Aorta (tissue), 5 donors: ENCODE measurements at regions not wholly inside any gene's neighbourhood (a gene's known extent, or its start where the extent isn't known, plus 50 kb on each side); places are given as distances from the start of the nearest gene placed in this dataset.
A peak's percentile ranks its signal among the peaks of the same experiment; 100 is the strongest.
"Not testable (repeated sequence)": the region's sequence is repeated elsewhere in the genome, so short reads cannot be mapped to it uniquely, and the experiment has no call there.

ENCODE experiments used
- ATAC-seq: fragments of 200-7000 bp; cut with Tn5 transposase; one replicate; pipeline ENCODE4 v1.9.1; 2022; ENCODE audit warnings: moderate library complexity; ENCODE audit not compliant: low FRiP score
- DNase-seq, 2 donors: peaks; one replicate each; pipeline ENCODE4 v3.0.0-alpha.2; 2020
- H3K27ac ChIP-seq, 2 donors: one replicate each; pipeline ENCODE4 v1.5.1; 2013; ENCODE audit warnings: low read length in 2 of 2, mild to moderate bottlenecking in 2 of 2, moderate library complexity in 2 of 2, control low read depth in 1 of 2, inconsistent platforms in 1 of 2, low read depth in 1 of 2
- H3K27me3 ChIP-seq, 2 donors: one replicate each; pipeline ENCODE4 v1.6.1; 2013; ENCODE audit warnings: control low read depth in 1 of 2, low read length in 1 of 2, mild to moderate bottlenecking in 1 of 2, moderate library complexity in 1 of 2; ENCODE audit not compliant: insufficient read depth in 2 of 2, control insufficient read depth in 1 of 2
- H3K36me3 ChIP-seq, 2 donors: one replicate each; pipeline ENCODE4 v1.6.1; 2013; ENCODE audit warnings: control low read depth in 1 of 2, low read length in 1 of 2, mild to moderate bottlenecking in 1 of 2; ENCODE audit not compliant: insufficient read depth in 2 of 2, control insufficient read depth in 1 of 2
- H3K4me1 ChIP-seq, 2 donors: one replicate each; pipeline ENCODE4 v1.6.1; 2013; ENCODE audit warnings: low read length in 2 of 2, control low read depth in 1 of 2, mild to moderate bottlenecking in 1 of 2, moderate library complexity in 1 of 2; ENCODE audit not compliant: insufficient read depth in 2 of 2, control insufficient read depth in 1 of 2
- H3K4me3 ChIP-seq, 2 donors: one replicate each; pipeline ENCODE4 v1.5.1; 2013; ENCODE audit warnings: low read length in 2 of 2, control low read depth in 1 of 2, mild to moderate bottlenecking in 1 of 2
- H3K9me3 ChIP-seq: one replicate; pipeline ENCODE4 v1.6.1; 2013; ENCODE audit warnings: mild to moderate bottlenecking, low read length; ENCODE audit not compliant: control insufficient read depth
- WGBS, 2 donors: extraction: QIAGEN DNeasy Blood & Tissue Kit; methylation state at CpG; one replicate each; pipeline ENCODE4 v1.1.7; 2013; 5-methylcytosine and 5-hydroxymethylcytosine counted together
- intact Hi-C, 2 donors: fragments of 100-400 bp; cut with DNase I; formaldehyde crosslinking; loops; one replicate each; pipeline versions ENCODE4 v1.14.2 to v1.15.0; 2022
- donor health status: healthy with polysubstance abuse.
- donor health status: Bipolar disorder and iron deficiency.
- donor health status: DM: no; HTN: no; CAD: no.
- donor health status: DM: no; HTN: no; CAD: no.
- donor health status: DM: yes; HTN: yes; CAD: no.

DNA sequence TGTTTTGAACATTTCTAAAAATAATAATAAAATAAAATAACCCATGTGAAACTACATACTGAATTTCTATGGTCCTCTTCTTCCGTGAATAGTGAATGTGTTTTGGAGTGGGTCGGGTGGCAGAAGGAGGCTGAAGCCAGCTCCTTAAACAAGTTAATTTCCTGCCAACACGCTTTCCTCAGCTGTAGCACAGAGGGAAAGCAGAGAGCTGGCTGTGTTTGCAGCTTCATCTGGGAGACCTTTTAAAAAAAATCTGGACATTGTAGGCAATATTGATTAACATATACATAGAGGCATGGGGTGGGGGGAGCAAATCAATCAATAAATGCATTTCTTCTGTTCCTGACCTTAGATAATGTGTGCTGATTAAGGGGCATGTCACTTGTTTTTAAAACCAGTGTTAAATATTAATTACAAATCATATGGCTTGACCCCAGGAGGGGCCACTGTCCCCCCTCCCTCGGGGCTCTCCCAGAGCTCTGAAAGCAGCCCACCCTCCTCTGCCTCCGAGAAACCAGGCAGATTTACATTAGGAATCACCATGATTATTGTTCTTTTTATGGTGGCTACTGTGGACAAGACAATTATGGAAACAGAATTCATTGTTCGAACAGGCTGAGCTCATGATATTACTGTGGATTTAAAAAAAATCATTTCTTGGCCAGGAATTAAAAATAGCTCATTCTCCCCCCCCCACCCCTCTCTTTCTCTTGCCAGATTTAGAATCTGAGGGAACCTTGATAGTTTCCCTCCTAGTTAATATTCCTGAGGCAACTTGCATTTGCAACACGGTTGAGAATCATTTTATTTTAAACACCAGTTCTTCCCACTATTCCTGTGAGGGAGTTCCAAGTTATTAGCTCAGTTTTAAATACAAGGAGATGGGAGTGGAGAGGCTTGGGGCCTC is 100.5 kb upstream of the CARD11 start:
- ATAC-seq = no peak
- WGBS, 2 donors = 6 to 8% methylated on average over 7 of the region's 7 CpGs
- Histone ChIP-seq H3K27ac (no peak overlapping the region), H3K27me3 (no peaks in the 10 kb centered on the region), H3K4me1 (no peaks in the 10 kb centered on the region), H3K4me3 (no peak overlapping the region), H3K36me3 (no peaks in the 10 kb centered on the region), H3K9me3 (no peaks in the 10 kb centered on the region)
- DNase-seq = peak in 1 of 2 donors; percentile 28
- intact Hi-C loops = no loop called here

DNA sequence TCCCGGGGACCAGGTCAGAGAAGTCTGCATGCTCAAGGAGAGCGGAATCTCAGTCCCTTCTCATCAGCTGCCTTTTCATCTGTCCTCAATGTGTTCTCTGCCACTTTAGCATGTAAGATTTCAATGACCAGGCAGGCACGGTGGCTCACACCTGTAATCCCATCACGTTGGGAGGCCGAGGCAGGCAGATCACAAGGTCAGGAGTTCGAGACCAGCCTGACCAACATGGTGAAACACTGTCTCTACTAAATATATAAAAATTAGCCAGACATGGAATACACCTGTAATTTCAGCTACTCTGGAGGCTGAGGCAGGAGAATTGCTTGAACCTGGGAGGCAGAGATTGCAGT is 101.1 kb upstream of the CARD11 start:
- H3K9me3 ChIP-seq, DNase-seq, H3K4me3 ChIP-seq, H3K4me1 ChIP-seq, intact Hi-C loops, H3K36me3 ChIP-seq, H3K27ac ChIP-seq, H3K27me3 ChIP-seq, ATAC-seq: not testable (repeated sequence)
- WGBS, 2 donors = 77 to 80% methylated on average over 6 of the region's 6 CpGs

DNA sequence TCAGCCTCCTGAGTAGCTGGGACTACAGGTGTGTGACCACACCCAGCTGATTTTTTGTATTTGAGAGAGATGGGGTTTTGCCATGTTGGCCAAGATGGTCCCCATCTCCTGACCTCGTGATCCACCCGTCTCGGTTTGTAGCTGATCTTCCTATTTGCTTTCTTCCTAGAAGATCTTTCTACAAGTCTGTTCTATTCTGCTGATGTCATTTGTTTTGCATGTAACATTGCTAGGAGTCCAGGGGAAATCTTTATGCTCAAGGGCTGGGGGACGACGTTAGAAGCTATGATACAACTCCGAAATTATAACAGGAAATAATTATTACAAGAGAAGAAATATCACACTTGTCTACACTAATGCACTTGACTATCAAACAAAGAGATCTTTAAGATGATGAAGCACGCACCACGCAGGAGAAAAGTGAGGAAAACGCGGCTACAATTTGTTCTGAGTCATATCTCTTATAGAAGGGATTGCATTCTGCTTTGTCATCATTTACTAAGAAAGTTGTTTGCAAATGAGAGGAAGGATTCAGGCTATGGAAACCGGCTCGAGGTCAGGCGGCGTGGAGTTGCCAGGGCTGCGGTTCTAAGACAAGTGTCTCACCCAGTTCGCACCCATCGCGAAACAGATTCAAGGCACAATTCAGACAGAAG is 103.0 kb upstream of the CARD11 start:
- DNase-seq = peak in 1 of 2 donors; percentile 69

DNA sequence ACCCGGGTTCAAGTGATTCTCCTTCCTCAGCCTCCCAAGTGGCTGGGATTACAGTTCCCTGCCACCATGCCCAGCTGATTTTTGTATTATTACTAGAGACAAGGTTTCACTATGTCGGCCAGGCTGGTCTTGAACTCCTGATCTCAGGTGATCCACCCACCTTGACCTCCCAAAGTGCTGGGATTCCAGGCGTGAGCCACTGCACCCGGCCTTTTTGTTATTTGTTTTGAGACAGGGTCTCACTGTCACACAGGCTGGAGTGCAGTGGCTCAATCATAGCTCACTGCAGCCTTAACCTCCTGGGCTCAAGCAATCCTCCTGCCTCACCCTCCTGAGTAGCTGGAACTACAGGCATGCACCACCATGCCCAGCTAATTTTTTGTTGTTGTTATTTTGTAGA is 104.8 kb upstream of the CARD11 start:
- ATAC-seq, H3K4me3 ChIP-seq: not testable (repeated sequence)

More for the DNA sequence above, 103.0 kb upstream of the CARD11 start:
- no peaks in the 10 kb centered on the region for H3K36me3 ChIP-seq
- ATAC-seq = no peak
- no peak overlapping the region for H3K27ac ChIP-seq
- no peaks in the 10 kb centered on the region for H3K27me3 ChIP-seq
- WGBS, 2 donors = 74 to 82% methylated on average over 18 of the region's 18 CpGs
- H3K4me3 ChIP-seq = no peak overlapping the region
- intact Hi-C loops = no loop called here
- H3K4me1 ChIP-seq = no peaks in the 10 kb centered on the region
- no peaks in the 10 kb centered on the region for H3K9me3 ChIP-seq

DNA sequence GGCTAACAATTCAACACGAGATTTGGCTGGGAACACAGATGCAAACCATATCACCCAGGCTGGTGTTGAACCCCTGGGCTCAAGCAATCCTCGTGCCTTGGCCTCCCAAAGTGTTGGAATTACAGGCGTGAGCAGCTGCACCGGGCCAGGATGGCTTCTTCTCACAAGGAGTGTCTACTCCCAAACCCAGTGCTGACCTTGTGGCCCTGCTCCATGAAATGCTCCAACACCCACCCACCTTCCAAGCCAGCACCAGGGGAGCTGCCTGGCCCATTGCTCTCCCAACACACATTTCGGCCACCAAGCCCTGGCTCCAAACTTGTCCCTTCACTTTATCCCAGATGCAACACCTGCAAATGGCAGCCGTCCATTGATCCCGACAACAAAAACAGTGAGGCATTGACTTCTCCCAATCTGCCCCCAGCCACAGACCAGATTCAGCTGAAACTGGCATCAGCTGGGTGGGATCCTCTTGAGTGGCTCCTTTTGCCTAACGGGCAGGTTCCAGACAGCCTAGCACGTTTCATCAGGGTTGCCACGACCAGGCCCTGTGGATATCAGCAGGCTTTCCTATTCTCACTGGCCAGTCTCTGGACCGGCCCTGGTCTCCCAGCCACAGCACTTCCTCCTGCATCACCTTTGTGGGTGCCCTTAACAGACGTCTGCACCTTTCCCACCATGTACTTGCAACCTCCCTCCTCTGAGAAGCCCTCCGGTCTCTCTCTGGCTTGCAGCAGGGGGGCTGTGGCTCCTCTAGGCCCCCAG is 105.7 kb upstream of the CARD11 start:
- peak in 1 of 2 donors; percentile 39 for DNase-seq
- Histone ChIP-seq H3K4me3 (no peak overlapping the region), H3K36me3 (no peaks in the 10 kb centered on the region), H3K9me3 (no peaks in the 10 kb centered on the region), H3K27ac (no peak overlapping the region), H3K27me3 (no peaks in the 10 kb centered on the region), H3K4me1 (no peaks in the 10 kb centered on the region)
- intact Hi-C loops = no loop called here
- WGBS, 2 donors = 91 to 94% methylated on average over 13 of the region's 13 CpGs
- no peak for ATAC-seq

More for the DNA sequence above, 104.8 kb upstream of the CARD11 start:
- H3K27ac ChIP-seq, H3K36me3 ChIP-seq, intact Hi-C loops, H3K9me3 ChIP-seq, H3K27me3 ChIP-seq, H3K4me1 ChIP-seq: not testable (repeated sequence)
- 76 to 94% methylated on average over 4 of the region's 4 CpGs for WGBS, 2 donors
- peak in 1 of 2 donors; percentile 28 for DNase-seq

DNA sequence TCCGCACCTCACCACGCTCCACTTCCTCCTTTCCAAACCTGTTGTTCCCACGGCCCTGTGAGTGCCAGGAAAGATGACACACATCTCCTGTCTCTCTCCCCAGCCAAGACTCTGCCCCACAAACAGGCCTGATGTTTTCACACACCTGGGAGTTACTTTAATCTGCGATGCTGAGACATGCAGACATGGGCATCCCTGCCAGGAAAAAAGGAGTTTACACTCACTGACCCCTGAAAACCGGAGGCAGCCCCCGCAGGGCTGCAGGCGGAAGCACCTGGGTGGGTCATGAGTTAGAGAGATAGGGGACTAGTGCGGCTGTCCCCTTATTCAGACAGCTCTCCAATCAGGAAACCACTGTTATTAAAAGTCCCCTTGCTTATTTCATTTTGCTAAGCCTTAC is 106.4 kb upstream of the CARD11 start:
- intact Hi-C loops = no loop called here
- Histone ChIP-seq H3K4me1 (no peaks in the 10 kb centered on the region), H3K9me3 (no peaks in the 10 kb centered on the region), H3K4me3 (no peak overlapping the region), H3K27me3 (no peaks in the 10 kb centered on the region), H3K27ac (no peak overlapping the region), H3K36me3 (no peaks in the 10 kb centered on the region)
- ATAC-seq = peak; percentile 33
- DNase-seq = peak in 1 of 2 donors; percentile 23
- 87 to 88% methylated on average over 8 of the region's 8 CpGs for WGBS, 2 donors

DNA sequence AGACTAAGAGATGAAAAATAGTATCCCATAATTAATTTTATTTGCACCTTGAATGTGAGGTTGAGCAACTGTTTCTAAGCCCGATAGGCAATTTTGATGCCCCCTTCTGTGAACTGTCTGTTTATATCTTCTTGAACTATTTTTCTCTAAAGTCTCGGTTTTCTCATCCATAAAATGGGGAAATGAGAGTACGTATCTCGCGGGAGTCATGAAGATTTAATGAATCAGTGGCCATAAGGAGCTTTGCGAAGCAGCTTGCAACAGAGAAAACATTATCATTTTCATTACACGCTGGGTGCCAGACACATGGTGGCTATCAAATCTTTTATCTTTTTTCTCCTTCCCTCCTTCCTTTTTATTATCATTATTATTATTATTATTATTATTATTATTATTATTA is 108.1 kb upstream of the CARD11 start:
- ATAC-seq (no peak), DNase-seq (no peak)
- Histone ChIP-seq H3K36me3 (no peaks in the 10 kb centered on the region), H3K9me3 (no peaks in the 10 kb centered on the region), H3K4me1 (no peaks in the 10 kb centered on the region), H3K27ac (no peak overlapping the region), H3K27me3 (no peaks in the 10 kb centered on the region), H3K4me3 (no peak overlapping the region)
- WGBS, 2 donors = 94% methylated on average over 7 of the region's 7 CpGs
- intact Hi-C loops = no loop called here

DNA sequence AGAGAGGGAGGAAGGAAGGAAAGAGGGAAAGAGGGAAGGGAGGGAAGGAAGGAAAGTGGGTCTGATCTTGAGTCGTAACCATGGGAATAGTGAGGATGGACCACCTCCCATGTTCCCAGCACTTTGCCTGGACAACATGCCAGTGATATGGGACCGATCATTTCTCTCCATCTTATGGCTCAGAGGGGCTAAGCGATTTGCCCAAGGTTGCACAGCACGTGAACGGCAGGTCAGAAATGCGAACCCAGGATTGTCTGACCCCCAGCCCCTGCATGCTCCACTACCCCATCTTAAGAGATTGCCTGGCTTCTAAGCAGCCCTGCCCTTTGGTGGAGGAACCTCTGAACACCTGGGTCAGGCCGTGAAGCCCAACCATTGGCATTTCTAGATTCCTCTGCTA is 109.0 kb upstream of the CARD11 start:
- intact Hi-C loops = no loop called here
- WGBS, 2 donors = 92 to 94% methylated on average over 7 of the region's 7 CpGs

More for the DNA sequence above, 109.0 kb upstream of the CARD11 start:
- Histone ChIP-seq H3K4me3 (no peak overlapping the region), H3K27ac (no peak overlapping the region), H3K27me3 (no peaks in the 10 kb centered on the region), H3K36me3 (no peaks in the 10 kb centered on the region), H3K4me1 (no peaks in the 10 kb centered on the region), H3K9me3 (no peaks in the 10 kb centered on the region)
- peak; percentile 3 to 20 for DNase-seq
- no peak for ATAC-seq
